ENCODE measurements at regions not wholly inside any gene's neighbourhood (a gene's known extent, or its start where the extent isn't known, plus 50 kb on each side); places are given as distances from the start of the nearest gene placed in this dataset.
"Not testable (repeated sequence)": the region's sequence is repeated elsewhere in the genome, so short reads cannot be mapped to it uniquely, and the experiment has no call there.

DNA sequence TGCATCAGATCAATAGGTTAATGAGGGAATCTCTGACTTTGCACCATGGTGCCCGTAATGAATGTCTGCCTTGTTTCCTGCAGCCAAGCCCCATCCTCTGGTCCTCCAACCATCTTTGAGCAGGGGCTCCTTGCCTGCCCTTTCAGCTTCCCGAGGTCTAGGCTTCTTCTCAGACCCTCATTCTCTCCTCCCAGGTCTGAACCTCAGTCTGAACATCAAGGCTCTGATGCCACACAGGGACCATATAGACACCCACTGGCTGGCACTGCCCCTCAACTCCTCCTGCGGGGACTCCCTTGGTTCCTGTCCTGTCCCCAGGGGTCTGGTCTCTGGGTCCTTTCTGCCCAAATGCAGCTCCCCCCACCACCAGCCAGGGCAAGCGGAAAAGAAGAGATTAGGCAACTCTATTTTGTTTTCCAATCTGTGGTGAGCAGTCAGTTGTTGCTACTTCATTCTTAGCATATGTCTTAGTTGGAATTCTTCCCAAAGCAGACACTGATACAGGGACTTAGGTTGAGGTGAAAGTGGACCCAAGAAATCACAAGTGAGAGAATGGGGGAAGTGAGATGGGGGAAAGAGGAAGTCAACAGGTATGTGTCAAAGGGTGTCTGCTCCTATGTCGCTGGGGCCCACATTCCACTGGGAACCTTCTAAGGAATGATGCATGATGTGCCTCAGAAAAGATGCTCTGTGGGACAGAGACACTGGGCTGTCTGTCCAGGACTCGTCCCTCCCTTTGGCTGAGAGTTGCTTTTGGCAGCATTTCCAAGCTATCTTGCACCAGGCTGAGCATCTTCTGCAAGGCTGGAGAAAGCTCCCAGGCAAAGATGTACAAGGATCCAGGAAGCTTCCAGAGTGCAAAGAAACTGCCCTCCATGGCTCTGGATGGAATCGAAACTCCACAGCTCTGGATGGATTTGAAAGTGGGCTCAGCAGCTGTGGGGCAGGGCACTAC, 1096.5 kb upstream of the TMEM132C start:
- POLR2A ChIA-PET, result no interaction called here
- H3K27me3 Mint-ChIP-seq (ENCODE audit: low read depth), result peaks cover 8% of the 10 kb centered on the region
- ATAC-seq, result no peak
- H3K27ac Mint-ChIP-seq, result no peak overlapping the region
- H3K4me1 Mint-ChIP-seq, result no peaks in the 10 kb centered on the region
- no peak overlapping the region for H3K4me3 Mint-ChIP-seq
- CTCF ChIA-PET, result no interaction called here
- H3K36me3 Mint-ChIP-seq, result peaks cover 69% of the 10 kb centered on the region
- no peak for DNase-seq (ENCODE audit: low spot score)
- TF ChIP-seq ZNF263 (CRISPR knock-in tag; IDR thresholded peaks at IDR 0.05; ENCODE audit: low read depth), result no peak
- TF ChIP-seq GTF2I (CRISPR knock-in tag; conservative IDR thresholded peaks at IDR 0.05), result no peak
- TF ChIP-seq NFYB (CRISPR knock-in tag; conservative IDR thresholded peaks at IDR 0.05; ENCODE audit: low read depth), result no peak
- no peak for TF ChIP-seq TP53 (CRISPR knock-in tag; IDR thresholded peaks at IDR 0.05)
- TF ChIP-seq, protein P1, sequence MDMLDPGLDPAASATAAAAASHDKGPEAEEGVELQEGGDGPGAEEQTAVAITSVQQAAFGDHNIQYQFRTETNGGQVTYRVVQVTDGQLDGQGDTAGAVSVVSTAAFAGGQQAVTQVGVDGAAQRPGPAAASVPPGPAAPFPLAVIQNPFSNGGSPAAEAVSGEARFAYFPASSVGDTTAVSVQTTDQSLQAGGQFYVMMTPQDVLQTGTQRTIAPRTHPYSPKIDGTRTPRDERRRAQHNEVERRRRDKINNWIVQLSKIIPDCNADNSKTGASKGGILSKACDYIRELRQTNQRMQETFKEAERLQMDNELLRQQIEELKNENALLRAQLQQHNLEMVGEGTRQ (CRISPR knock-in tag; IDR thresholded peaks at IDR 0.05), result no peak
- TF ChIP-seq ZNF121 (CRISPR knock-in tag; IDR thresholded peaks at IDR 0.05), result no peak
- TF ChIP-seq ZNF396 (CRISPR knock-in tag; IDR thresholded peaks at IDR 0.05; ENCODE audit: borderline replicate concordance), result no peak
- TF ChIP-seq NFE2L1 (CRISPR knock-in tag; IDR thresholded peaks at IDR 0.05), result no peak
- peaks cover 75% of the 10 kb centered on the region for H3K9me3 Mint-ChIP-seq

DNA sequence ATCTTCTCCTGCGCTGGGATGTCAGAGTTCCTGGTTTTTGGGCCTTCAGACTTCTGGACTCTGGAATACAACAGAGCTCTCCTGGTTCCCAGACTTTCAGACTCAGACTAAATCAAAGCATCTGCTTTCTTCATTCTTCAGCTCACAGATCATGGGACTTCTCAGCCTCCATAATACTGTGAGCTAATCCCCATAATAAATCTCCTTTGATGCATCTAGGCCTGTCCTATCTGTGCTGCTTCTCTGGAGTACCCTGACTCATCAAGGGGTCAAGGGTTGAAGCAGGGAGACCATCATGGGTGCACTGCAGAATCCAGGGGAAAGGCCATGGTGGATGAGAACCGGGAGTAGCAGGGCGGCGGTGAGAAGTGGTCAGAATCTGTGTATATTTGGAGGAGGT, 1094.1 kb upstream of the TMEM132C start:
- DNase-seq (ENCODE audit: low spot score), result no peak
- Mint-ChIP-seq H3K27me3 (ENCODE audit: low read depth) (peaks cover 7% of the 10 kb centered on the region), H3K4me3 (no peak overlapping the region), H3K27ac (no peak overlapping the region), H3K36me3 (peaks cover 70% of the 10 kb centered on the region), H3K9me3 (peaks cover 83% of the 10 kb centered on the region), H3K4me1 (no peaks in the 10 kb centered on the region)
- ATAC-seq, result no peak
- TF ChIP-seq PRRX2 (CRISPR knock-in tag; IDR thresholded peaks at IDR 0.05) (no peak), KAT7 (CRISPR knock-in tag; IDR thresholded peaks at IDR 0.05; ENCODE audit: borderline replicate concordance) (no peak), TP53 (CRISPR knock-in tag; IDR thresholded peaks at IDR 0.05) (no peak), OVOL2 (CRISPR knock-in tag; IDR thresholded peaks at IDR 0.05; ENCODE audit: borderline replicate concordance) (no peak), GTF2I (CRISPR knock-in tag; conservative IDR thresholded peaks at IDR 0.05) (no peak), ZNF416 (CRISPR knock-in tag; IDR thresholded peaks at IDR 0.05) (no peak), IRF1 (CRISPR knock-in tag; IDR thresholded peaks at IDR 0.05) (no peak), GRHL2 (CRISPR knock-in tag; IDR thresholded peaks at IDR 0.05; ENCODE audit: insufficient replicate concordance, severe bottlenecking) (no peak), ZNF423 (CRISPR knock-in tag; IDR thresholded peaks at IDR 0.05) (no peak)
- TF ChIP-seq, protein P2, sequence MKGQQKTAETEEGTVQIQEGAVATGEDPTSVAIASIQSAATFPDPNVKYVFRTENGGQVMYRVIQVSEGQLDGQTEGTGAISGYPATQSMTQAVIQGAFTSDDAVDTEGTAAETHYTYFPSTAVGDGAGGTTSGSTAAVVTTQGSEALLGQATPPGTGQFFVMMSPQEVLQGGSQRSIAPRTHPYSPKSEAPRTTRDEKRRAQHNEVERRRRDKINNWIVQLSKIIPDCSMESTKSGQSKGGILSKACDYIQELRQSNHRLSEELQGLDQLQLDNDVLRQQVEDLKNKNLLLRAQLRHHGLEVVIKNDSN (CRISPR knock-in tag; IDR thresholded peaks at IDR 0.05), result no peak
- ChIA-PET CTCF (no interaction called here), POLR2A (no interaction called here)

- DNase-seq (ENCODE audit: low spot score); H3K27ac Mint-ChIP-seq; H3K4me1 Mint-ChIP-seq; CTCF ChIA-PET; H3K4me3 Mint-ChIP-seq; H3K27me3 Mint-ChIP-seq (ENCODE audit: low read depth); POLR2A ChIA-PET; ATAC-seq: not testable (repeated sequence)
- Mint-ChIP-seq H3K9me3 (peaks cover 81% of the 10 kb centered on the region), H3K36me3 (peaks cover 66% of the 10 kb centered on the region)
Observed at GRCh38 chr12:127173971-127174370, 1093.0 kb upstream of the TMEM132C start.

- Mint-ChIP-seq H3K27ac (no peak overlapping the region), H3K4me3 (no peak overlapping the region), H3K36me3 (peaks cover 62% of the 10 kb centered on the region), H3K4me1 (no peaks in the 10 kb centered on the region), H3K27me3 (ENCODE audit: low read depth) (peaks cover 7% of the 10 kb centered on the region), H3K9me3 (peaks cover 75% of the 10 kb centered on the region)
- ChIA-PET POLR2A (no interaction called here), CTCF (no interaction called here)
- no peak for ATAC-seq
- DNase-seq (ENCODE audit: low spot score), result no peak
- TF ChIP-seq OVOL2 (CRISPR knock-in tag; IDR thresholded peaks at IDR 0.05; ENCODE audit: borderline replicate concordance) (no peak), TEAD4 (CRISPR knock-in tag; IDR thresholded peaks at IDR 0.05) (no peak), CBFB (CRISPR knock-in tag; IDR thresholded peaks at IDR 0.05; ENCODE audit: low read depth) (no peak), ZNF317 (CRISPR knock-in tag; IDR thresholded peaks at IDR 0.05; ENCODE audit: borderline replicate concordance, low read depth) (no peak), ZNF423 (CRISPR knock-in tag; IDR thresholded peaks at IDR 0.05) (no peak), NR2C2 (CRISPR knock-in tag; IDR thresholded peaks at IDR 0.05) (no peak), GTF2I (CRISPR knock-in tag; conservative IDR thresholded peaks at IDR 0.05) (no peak), ELF4 (CRISPR knock-in tag; IDR thresholded peaks at IDR 0.05; ENCODE audit: low read depth) (no peak), ATF3 (CRISPR knock-in tag; conservative IDR thresholded peaks at IDR 0.05) (no peak), JAZF1 (CRISPR knock-in tag; IDR thresholded peaks at IDR 0.05) (no peak), GRHL2 (CRISPR knock-in tag; IDR thresholded peaks at IDR 0.05; ENCODE audit: insufficient replicate concordance, severe bottlenecking) (no peak), ATF1 (CRISPR knock-in tag; IDR thresholded peaks at IDR 0.05) (no peak), KAT7 (CRISPR knock-in tag; IDR thresholded peaks at IDR 0.05; ENCODE audit: borderline replicate concordance) (no peak)
- TF ChIP-seq, protein P1 (CRISPR knock-in tag; IDR thresholded peaks at IDR 0.05), result no peak
- TF ChIP-seq, protein P3, sequence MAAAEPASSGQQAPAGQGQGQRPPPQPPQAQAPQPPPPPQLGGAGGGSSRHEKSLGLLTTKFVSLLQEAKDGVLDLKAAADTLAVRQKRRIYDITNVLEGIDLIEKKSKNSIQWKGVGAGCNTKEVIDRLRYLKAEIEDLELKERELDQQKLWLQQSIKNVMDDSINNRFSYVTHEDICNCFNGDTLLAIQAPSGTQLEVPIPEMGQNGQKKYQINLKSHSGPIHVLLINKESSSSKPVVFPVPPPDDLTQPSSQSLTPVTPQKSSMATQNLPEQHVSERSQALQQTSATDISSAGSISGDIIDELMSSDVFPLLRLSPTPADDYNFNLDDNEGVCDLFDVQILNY (CRISPR knock-in tag; IDR thresholded peaks at IDR 0.05), result no peak
Observed at GRCh38 chr12:127174881-127175280, 1092.1 kb upstream of the TMEM132C start.
